Peyer's patch (tissue), 4 donors: ENCODE measurements at regions not wholly inside any gene's neighbourhood (a gene's known extent, or its start where the extent isn't known, plus 50 kb on each side); places are given as distances from the start of the nearest gene placed in this dataset.

Experiments used
- DNase-seq, 3 donors: peaks; one replicate each; pipeline ENCODE4 v3.0.0-alpha.2; 2017 to 2019
- H3K27ac ChIP-seq, 4 donors: fragments of 200-600 bp; sonication (generic); one replicate each; pipeline ENCODE4 v1.5.1; 2016 to 2019
- H3K27me3 ChIP-seq, 2 donors: fragments of 200-600 bp; sonication (generic); one replicate each; pipeline ENCODE4 v1.5.1; 2019
- H3K36me3 ChIP-seq, 3 donors: fragments of 200-600 bp; sonication (generic); one replicate each; pipeline ENCODE4 v1.5.1; 2016 to 2019
- H3K4me1 ChIP-seq, 4 donors: fragments of 200-600 bp; sonication (generic); one replicate each; pipeline ENCODE4 v1.5.1; 2016 to 2019
- H3K4me3 ChIP-seq, 4 donors: fragments of 200-600 bp; sonication (generic); 1 replicate in 3 of 4; 2 replicates in 1 of 4; pipeline ENCODE4 v1.5.1; 2016 to 2019; ENCODE audit warnings: mild to moderate bottlenecking in 1 of 4
- H3K9me3 ChIP-seq, 4 donors: fragments of 200-600 bp; sonication (generic); one replicate each; pipeline ENCODE4 v1.5.1; 2016 to 2019; ENCODE audit warnings: mild to moderate bottlenecking in 1 of 4
- CTCF ChIP-seq, 6 experiments: fragments of 450-650 bp in 4 of 6; fragments of 200-600 bp in 2 of 6; sonication (generic) in 1 of 6; IDR thresholded peaks; one replicate each; pipeline ENCODE4 v1.5.1; 2017 to 2019; ENCODE audit warnings: antibody characterized with exemption in 6 of 6, mild to moderate bottlenecking in 3 of 6, moderate library complexity in 1 of 6
- POLR2A ChIP-seq, 2 donors: fragments of 450-650 bp; IDR thresholded peaks; one replicate each; pipeline ENCODE4 v1.5.1; 2017; ENCODE audit warnings: antibody characterized with exemption in 2 of 2, mild to moderate bottlenecking in 2 of 2, moderate library complexity in 2 of 2

- no peak overlapping the region for H3K4me3 ChIP-seq
- H3K4me1 ChIP-seq = no peaks in the 10 kb centered on the region
- DNase-seq = no peak
- no peak overlapping the region for H3K27ac ChIP-seq
- H3K9me3 ChIP-seq = peaks cover 0 to 5% (median 0%) of the 10 kb centered on the region in 4 donors
- TF ChIP-seq CTCF (IDR thresholded peaks at IDR 0.05) (no peak), POLR2A (IDR thresholded peaks at IDR 0.05) (no peak)
- no peaks in the 10 kb centered on the region for H3K36me3 ChIP-seq
- no peaks in the 10 kb centered on the region for H3K27me3 ChIP-seq
Observed at GRCh38 chr13:37385248-37385647, 213.3 kb downstream of the POSTN start.

- TF ChIP-seq POLR2A (IDR thresholded peaks at IDR 0.05) = no peak
- TF ChIP-seq CTCF (IDR thresholded peaks at IDR 0.05) = no peak
- H3K36me3 ChIP-seq = no peaks in the 10 kb centered on the region
- no peaks in the 10 kb centered on the region for H3K27me3 ChIP-seq
- H3K27ac ChIP-seq = no peak overlapping the region
- no peaks in the 10 kb centered on the region for H3K4me1 ChIP-seq
- H3K9me3 ChIP-seq = peaks cover 0 to 5% (median 0%) of the 10 kb centered on the region in 4 donors
- H3K4me3 ChIP-seq = no peak overlapping the region
- DNase-seq = no peak
Observed at GRCh38 chr13:37383856-37384370, 214.7 kb downstream of the POSTN start.

GRCh38 chr13:37383046-37383445 is 215.5 kb downstream of the POSTN start:
- TF ChIP-seq POLR2A (IDR thresholded peaks at IDR 0.05) (no peak), CTCF (IDR thresholded peaks at IDR 0.05) (no peak)
- H3K27ac ChIP-seq = no peak overlapping the region
- H3K36me3 ChIP-seq = no peaks in the 10 kb centered on the region
- no peaks in the 10 kb centered on the region for H3K4me1 ChIP-seq
- DNase-seq = no peak
- no peak overlapping the region for H3K4me3 ChIP-seq
- H3K27me3 ChIP-seq = no peaks in the 10 kb centered on the region
- peaks cover 0 to 5% (median 0%) of the 10 kb centered on the region in 4 donors for H3K9me3 ChIP-seq

GRCh38 chr13:37382146-37382545 is 216.4 kb downstream of the POSTN start:
- TF ChIP-seq POLR2A (IDR thresholded peaks at IDR 0.05) (no peak), CTCF (IDR thresholded peaks at IDR 0.05) (no peak)
- no peaks in the 10 kb centered on the region for H3K36me3 ChIP-seq
- H3K4me3 ChIP-seq = no peak overlapping the region
- no peaks in the 10 kb centered on the region for H3K4me1 ChIP-seq
- H3K27me3 ChIP-seq = no peaks in the 10 kb centered on the region
- DNase-seq = no peak
- peaks cover 0 to 5% (median 0%) of the 10 kb centered on the region in 4 donors for H3K9me3 ChIP-seq
- H3K27ac ChIP-seq = no peak overlapping the region

- DNase-seq = no peak
- Histone ChIP-seq H3K27ac (no peak overlapping the region), H3K4me3 (no peak overlapping the region), H3K36me3 (no peaks in the 10 kb centered on the region), H3K9me3 (peaks cover 0 to 5% (median 0%) of the 10 kb centered on the region in 4 donors), H3K4me1 (no peaks in the 10 kb centered on the region), H3K27me3 (no peaks in the 10 kb centered on the region)
- TF ChIP-seq POLR2A (IDR thresholded peaks at IDR 0.05) (no peak), CTCF (IDR thresholded peaks at IDR 0.05) (no peak)
Observed at GRCh38 chr13:37381502-37381901, 217.1 kb downstream of the POSTN start.

GRCh38 chr13:37379841-37380240 is 218.7 kb downstream of the POSTN start:
- no peaks in the 10 kb centered on the region for H3K4me1 ChIP-seq
- DNase-seq = no peak
- H3K9me3 ChIP-seq = no peaks in the 10 kb centered on the region
- TF ChIP-seq CTCF (IDR thresholded peaks at IDR 0.05) = no peak
- no peak for TF ChIP-seq POLR2A (IDR thresholded peaks at IDR 0.05)
- no peak overlapping the region for H3K4me3 ChIP-seq
- no peaks in the 10 kb centered on the region for H3K27me3 ChIP-seq
- H3K27ac ChIP-seq = no peak overlapping the region
- no peaks in the 10 kb centered on the region for H3K36me3 ChIP-seq
